Glomerular endothelial cell (primary cell): ENCODE measurements at regions not wholly inside any gene's neighbourhood (a gene's known extent, or its start where the extent isn't known, plus 50 kb on each side); places are given as distances from the start of the nearest gene placed in this dataset.

Experiments used
- DNase-seq: peaks from one replicate; pipeline ENCODE4 v3.0.0-alpha.2; 2011; ENCODE audit warnings: low read depth, low spot score; ENCODE audit errors: extremely low read depth

DNA sequence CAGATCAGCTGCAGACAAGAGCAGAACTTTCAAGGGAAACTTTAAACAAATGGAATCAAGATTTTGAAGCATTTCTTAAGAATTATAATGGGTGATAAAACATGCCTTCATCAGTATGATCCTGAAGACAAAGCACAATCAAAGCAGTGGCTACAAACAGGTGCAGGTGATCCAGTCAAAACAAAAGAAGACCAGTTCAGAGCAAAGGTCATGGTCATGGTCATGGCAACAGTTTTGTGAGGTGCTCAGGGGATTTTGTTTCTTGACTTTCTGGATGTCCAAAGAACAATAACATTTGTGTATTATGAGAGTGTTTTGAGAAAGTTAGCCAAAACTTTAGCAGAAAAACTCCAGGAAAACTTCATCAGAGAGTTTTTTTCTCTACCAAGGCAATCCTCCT, 681.7 kb upstream of the PTBP2 start:
- DNase-seq = no peak

DNA sequence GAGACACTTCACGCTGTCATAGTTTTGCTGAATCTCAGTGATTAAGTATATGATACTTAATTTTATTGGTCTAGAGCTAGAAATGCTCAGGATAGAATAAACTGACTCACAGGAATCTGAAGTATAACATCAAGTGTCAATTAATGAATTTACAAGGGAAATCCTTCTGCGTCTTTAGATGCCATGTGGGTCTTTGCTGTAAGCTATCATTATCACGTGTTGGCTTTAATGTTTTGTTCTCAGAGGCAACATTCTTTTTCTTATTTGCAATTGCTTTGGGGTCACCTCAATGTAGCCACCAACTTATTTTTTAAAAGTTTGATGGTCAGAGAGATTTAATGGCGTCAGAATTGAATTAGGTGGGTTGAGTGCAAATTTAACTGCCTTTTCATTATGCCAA, 680.1 kb upstream of the PTBP2 start:
- DNase-seq = no peak

DNA sequence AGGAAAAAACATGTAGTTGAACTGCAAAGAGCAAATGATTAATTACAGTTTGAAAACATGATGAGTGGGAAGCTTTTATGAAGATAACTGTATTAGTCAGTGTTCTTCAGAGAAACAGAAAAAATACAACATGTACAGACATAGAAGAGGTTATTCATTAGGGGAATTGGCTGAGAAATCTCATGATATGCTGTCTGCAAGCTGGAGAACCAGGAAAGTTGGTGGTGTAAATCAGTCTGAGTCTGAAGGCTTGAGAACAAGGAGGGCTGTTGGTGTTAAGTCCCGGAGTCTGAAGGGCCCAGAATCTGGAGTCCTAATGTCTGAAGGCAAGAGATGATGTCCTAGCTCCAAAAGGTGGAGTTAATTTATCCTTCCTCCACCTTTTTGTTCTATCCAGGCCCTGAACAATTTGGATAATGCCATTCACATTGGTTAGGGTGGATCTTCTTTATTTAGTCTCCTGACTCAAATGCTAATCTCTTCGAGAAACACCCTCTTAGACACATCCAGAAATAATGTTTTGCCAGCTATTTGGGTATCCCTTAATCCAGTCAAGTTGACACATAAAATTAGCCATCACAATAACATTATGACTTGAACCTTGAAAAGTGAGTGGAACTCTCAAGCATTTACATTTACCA, 672.9 kb upstream of the PTBP2 start:
- no peak for DNase-seq

DNA sequence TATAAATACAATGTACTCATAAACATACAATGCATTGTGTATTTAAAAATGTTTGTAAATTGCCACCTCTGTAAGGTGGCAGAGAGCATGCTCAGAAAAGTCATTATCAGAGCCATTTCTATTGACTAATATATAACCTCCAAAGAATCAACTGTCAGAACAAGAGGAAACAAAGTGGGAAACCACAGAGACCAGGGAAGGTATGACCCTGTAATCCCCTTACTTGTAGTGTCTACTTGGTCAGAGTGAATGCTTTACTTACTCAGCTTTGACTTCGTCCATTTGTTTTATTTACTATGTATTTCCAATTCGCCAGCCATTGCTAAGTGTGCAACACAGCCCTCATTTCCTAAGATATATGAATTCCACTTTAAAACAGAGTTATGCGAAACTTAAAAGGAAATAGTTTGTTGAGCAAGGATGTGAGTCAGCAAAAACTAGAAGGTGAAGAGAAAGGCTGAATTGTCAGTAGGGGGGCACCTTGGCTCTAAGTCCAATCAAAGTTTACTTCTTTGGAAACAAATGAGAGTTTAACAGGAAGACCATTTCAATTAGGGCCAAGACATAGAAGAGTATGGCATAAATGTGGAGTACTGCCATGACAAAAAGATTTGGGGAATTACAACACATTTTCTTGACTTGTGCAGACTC, 671.7 kb upstream of the PTBP2 start:
- no peak for DNase-seq

DNA sequence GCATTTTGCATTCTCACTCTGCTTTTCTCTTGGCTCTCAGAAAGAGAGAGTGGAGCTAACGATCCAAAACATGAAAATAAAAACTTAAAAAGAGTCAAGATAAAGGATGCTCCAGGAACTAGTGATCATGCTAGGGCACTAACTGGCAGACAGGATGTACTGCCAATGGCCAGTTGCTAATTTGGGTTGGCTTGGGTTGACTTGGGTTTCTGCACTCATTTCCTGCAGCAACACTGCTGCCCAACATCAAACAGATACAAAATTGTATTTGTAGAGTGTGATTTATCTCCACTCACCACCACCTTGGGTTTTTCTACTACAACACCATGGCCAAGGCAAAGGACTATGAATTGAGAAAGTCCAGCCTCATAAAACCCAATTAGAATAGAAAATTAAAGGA, 662.3 kb upstream of the PTBP2 start:
- DNase-seq = no peak

DNA sequence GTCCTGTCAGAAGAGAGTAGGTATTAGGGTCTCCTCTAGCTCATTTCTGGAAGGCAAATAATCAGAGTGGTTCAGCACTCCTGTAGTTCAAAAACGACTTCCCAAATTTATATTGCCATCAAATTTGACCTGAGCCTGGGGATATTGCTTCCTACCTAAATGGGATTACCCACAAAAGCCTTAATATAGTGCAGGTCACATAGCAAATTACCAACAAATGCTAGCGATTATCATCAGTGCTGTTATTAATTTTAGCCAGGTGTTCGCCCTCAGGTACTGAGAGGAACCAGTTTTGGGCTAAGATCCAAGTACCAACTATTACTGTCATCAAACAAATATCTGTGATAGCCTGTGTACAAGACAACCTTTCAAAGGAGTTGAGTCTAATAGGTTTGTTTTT, 661.8 kb upstream of the PTBP2 start:
- DNase-seq = no peak

DNA sequence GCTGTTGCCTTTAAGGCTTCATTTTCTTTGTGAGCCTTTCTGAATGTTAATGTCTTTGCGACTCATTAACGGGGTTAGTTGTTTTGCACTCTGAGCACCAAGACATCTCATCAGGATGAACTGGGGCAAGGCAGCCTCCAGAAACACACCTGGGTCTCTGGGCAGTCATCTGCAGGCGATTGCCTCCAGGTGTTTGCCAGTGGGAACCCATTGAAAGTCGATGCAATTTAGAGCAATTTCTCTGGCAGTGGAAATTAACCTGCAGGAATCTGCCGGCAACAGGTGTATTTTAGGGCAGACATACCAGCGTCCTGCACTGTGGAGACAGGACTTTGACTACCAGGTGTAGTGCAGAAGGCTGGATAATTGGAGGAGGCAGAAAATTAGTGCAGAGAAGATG, 661.0 kb upstream of the PTBP2 start:
- no peak for DNase-seq

DNA sequence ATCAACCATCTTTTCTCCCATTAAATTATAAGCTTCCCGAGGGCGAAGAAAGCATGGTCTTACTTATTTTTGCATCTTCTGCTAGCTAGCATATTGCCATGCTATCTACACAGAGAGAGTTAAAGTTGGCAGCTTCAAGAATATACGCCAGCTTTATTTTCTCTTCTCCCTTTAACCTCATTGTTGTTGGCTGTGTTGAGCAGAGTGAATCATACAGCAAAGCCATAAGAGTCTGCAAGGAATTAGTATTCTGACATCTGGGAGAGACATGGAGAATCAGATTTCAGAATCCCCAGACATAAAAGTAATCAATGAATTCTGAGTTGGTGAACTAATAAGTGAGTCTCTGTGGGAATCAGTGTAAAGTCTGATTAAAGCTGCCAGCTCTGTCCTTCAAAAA, 649.6 kb upstream of the PTBP2 start:
- DNase-seq = no peak

DNA sequence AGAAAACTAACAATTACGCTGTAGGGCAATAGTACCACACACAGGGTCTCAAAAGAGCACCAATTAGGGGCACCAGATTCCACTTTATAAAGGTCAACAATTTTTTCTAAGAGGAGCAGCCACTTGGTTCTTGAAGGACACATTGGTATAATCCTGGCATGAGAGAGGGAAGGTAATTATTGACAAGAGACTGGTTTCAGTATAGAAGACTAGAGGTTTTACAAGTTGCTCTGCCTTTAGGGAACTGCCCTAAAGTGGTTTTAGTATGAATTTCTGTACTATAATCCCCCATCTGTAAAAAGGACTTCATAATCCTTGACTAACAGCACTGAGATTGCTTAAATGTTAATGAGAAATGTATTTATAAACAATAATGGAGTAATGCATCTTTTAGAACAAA, 648.5 kb upstream of the PTBP2 start:
- no peak for DNase-seq

DNA sequence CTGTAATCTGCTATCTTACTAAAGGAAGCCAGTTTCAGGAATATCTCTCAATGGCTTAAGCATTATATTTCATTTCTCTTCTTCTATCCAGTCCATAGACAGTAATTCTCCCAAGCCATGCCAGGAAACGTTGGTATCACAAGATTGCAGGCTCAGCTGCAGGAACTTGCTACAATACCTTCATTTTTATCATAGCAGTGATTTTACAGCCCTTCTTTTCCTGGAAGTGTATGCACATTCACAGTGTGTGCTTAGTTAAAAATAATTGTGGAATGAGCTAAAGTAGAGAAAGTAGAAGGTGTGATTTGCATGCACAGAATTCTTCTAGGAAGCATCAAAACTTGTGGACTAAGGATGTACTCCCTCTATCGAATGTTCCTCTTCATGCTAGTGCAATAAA, 647.2 kb upstream of the PTBP2 start:
- no peak for DNase-seq

DNA sequence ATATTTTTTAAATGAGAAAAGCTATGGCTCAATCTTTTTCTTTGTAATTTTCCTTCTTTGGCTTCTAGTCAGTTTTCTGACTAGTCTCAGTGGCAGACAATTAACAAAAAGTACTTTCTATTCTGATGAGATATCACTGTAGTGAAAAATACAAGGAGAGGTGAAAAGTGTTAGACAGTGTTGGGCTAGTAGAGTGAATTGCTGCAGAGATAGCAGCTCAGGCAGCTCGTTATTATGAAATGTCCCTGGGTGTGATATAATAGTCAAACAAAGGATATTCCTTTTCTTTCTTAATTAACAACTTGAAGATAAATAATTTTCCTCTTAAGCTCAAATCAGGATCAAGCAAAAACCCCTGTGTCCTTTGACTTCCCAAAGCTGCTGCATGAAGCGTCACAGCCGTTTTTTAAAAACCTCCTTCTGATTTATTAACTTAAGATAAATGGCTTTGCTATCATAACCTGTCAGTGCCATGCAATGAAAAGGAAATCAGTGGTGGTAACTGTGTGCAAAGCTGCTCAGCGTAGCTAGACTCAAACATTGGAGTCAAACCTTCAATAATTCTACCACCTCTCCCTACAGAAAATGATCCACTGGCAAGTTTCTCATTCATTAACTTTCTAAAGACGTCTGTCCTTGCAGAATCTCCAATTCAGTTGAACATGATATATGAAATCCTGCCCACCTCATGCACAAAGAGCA, 646.6 kb upstream of the PTBP2 start:
- DNase-seq = no peak

DNA sequence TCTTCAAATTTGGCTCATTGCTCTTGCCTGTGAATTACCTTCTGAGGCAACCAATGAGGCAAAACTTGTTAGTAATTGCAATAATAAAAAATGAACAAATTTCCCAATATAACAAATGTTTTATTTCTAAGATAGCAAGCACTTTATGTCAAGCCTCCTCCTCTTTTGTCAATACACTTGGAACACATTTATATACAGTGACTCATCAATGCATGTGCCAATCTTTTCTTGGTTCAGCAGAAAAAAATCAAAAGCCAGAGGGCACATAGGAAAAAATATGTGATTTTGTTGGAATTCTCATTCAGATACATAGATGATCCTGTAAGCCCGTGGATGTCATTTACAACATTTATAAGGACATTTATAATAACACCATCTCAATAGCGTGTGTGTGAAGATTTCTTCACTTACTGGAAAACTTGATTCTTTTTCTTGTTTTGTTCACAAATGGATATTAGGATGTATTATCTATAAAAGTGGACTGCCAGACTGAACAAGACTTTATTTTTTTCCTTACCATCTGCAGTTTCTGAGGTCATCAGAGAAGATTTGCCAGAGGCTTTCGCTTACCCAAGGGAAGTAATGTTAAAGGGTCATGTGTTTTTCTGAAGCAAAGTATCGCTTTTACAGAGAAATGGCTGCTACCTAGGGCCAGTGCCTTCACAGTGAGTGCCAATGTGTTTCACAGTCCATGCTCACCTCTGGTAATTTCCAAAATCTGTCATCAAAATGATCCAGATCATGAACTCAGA, 645.7 kb upstream of the PTBP2 start:
- no peak for DNase-seq

DNA sequence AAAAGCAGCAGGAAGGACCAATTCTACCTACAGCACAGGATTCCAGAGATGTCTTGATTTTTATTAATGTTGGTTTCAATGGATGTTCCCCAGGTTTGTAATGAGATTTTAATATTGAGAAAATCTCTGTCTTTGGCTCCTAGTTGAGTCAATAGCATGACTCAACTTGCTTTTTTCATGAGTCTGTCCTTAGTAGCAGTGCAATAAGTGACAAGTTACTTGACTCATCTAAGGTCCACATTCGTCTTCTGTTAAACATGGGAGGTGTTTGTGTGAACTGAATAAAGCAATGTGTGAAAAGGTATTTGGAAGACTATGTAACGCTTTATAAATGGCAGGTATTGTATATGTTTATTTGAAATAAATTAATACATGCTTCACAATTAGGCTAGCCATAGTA, 645.0 kb upstream of the PTBP2 start:
- DNase-seq = no peak

DNA sequence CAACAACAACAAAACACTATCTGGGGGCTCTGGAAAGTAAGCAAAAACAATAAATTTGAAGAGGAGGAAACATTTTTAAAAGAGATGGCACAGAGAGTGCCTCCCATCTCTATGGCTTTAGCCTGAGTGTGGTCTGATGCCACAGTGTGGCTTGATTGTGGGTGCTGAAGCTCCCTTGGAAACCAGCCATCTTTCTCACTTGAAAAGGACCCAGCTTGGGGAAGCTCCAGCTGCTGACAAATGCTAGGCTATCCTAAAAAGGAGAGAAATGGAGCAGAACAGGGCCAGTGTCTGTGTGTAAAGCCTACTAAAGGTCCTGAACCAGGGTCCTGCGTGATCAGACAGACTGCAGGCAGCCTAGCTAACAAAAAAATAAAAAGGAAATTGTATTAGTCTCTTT, 642.0 kb upstream of the PTBP2 start:
- DNase-seq = no peak

DNA sequence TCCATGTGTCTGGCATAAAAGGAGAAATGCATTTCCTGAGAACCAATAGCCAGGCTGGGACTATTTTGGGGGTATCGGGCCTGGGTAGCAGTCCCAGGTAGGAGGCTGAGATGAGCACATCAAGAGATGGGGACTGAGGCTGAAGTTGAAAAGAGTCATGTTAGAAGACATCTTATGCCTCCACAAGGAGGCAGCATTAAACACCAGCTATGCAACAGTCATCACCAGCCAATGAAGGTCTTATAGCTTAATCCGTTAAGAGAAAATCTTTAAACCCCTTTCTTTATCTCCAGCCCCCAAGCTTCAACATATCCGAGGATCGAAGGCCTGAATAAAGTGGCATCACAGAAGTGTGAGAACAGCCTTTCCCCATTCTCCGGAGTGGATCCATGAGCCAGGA, 640.7 kb upstream of the PTBP2 start:
- DNase-seq = no peak

DNA sequence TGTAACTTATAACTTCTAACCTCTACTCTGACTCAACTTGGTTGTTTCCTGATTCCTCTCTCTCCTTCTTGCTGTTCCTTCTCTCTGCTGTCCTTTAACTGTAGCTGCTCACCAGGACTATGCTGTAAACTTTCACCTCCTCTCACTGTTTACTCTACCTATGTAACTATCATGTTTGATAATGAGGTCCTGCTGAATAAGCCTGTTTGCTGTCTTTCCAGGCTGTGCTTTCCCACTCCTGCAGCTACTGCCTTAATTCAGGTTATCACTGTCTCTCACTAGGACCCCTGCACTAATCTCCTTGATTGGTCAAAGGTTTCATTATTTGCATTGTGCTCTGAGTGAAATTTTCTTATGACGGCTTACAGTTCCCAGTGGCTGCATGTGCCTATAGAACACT, 633.9 kb upstream of the PTBP2 start:
- DNase-seq = no peak

DNA sequence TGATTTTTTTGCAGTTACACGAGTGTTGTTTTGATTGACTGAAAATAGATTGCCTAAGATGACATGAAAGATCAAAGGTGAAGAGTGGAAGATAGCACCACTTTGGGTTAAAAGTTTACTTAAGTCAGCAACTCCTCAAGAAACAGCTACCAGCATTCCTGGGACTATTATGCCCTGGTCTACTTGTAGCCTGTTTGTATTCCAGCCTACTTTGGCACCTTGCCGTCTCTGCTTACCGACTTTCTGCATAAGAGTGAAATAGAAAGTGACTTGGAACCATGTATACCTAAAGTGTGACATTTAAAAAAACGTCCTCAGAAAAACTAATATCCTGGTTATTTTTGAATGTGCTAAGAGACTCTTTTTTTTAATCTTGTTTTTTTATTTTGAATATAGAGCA, 631.5 kb upstream of the PTBP2 start:
- no peak for DNase-seq

DNA sequence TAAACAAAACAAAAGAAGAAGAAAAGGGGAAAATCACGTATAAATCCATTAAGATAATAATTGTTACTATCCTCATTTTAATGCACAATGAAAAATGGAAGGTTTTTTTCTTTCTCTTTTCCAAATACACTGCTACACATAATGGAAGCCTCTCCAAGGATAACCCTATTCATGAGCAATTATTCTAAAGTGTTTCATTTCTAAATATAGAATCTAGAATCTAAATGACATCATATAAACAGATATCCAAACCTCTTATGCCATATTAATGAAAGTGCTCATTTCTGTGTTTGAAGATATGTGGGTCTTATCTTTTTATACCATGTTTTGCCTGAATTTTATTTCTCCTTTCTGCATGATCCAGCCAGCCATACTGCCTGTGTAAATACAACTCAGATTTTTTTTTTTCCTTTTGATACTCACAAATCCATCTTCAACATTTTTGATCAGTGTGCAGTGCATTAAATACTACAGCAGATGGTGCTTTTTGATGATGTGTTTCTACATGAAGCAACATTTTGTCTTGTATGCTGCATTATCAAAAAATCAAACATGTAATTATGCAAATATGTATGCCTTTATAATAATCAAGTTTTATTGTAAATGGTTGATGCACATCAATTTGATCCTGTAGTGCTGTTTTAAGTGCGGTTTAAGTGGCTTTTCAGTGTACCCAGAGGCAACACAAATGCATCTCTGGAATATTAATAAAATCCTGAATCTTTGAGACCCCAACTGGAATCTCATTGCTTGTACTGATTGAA, 625.6 kb upstream of the PTBP2 start:
- DNase-seq = no peak

DNA sequence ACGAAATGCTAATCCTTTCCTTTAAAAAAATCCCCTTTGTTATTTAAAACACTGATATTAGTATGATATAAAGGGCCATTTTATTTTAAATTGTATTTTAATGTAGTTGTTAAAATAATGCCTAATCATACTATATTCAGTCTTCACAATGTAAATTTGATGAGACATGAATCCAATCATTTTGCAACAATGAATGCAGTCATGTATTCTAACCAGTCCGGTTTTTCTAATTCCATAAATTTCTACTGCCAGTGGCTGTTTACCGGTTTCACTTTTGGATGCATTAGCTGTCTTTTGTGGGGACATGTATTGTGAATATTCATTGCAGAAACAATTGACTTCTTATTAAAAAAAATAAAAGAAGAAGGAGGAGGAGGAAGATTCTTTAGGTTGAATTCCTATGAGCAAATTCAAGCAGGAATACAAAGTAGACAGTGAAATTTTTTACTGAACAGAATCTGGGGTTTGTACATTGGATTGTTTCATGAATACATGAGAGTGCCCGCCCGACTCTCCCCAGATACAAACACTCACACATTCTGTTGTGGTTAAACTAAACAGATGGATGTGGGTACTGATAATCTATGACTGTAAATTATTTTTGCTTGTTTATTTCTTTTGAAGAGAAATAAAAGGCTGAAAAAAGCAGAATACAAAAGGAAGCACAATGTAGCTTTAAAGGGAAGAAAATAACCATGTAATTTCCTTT, 624.8 kb upstream of the PTBP2 start:
- no peak for DNase-seq

DNA sequence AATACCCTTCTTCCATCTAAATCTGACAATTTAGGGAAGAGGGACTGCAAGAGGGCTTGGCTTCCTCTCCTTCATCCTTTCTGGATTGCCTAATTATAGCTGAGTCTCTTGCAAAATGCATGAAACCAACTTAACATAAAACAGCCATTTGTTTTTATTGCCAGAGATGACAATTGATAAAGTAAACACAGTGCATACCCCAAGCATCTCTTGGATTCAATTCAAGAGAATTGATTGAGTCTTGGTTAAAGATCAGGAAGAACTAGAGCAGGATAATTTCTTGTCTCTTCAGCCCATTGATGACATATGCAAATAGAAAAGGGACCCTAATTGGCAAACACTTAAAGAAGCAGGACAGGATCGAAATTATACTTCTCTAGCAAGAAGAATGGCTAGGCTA, 617.1 kb upstream of the PTBP2 start:
- DNase-seq = no peak
